DOHH2 (cell line): ENCODE measurements at regions not wholly inside any gene's neighbourhood (a gene's known extent, or its start where the extent isn't known, plus 50 kb on each side); places are given as distances from the start of the nearest gene placed in this dataset.

ENCODE experiments used
- CTCF ChIP-seq: fragments of 200-600 bp; sonication (generic); IDR thresholded peaks from one replicate; pipeline ENCODE4 v1.5.1; 2014; ENCODE audit warnings: antibody characterized with exemption, mild to moderate bottlenecking, low read depth, low read length; ENCODE audit not compliant: poor library complexity, severe bottlenecking
- EZH2phosphoT487 ChIP-seq: fragments of 200-600 bp; sonication (generic); IDR thresholded peaks from 2 replicates; pipeline ENCODE4 v1.6.1; 2017; ENCODE audit warnings: borderline replicate concordance, mild to moderate bottlenecking, antibody characterized with exemption, low read length, moderate library complexity, mixed read lengths

- no peak for TF ChIP-seq CTCF
- no peak for TF ChIP-seq EZH2phosphoT487
Observed at GRCh38 chr3:117532268-117532667, 822.7 kb downstream of the TUSC7 start.
